Natural killer cell treated with Interleukin-12 subunit alpha and Interleukin-12 subunit beta and Interleukin-15 and Interleukin-18, amount 100 ng/mL, for 72 hours (primary cell): ENCODE measurements at regions not wholly inside any gene's neighbourhood (a gene's known extent, or its start where the extent isn't known, plus 50 kb on each side); places are given as distances from the start of the nearest gene placed in this dataset.

ENCODE experiments used
- ATAC-seq, 2 donors: fragments of 150-1000 bp; cut with Tn5 transposase in 1 of 2; sonication (Bioruptor Pico), chemical (Tn5 transposase) in 1 of 2; 2 replicates each; pipeline ENCODE4 v1.10.0; 2021
- DNase-seq: peaks from one replicate; pipeline ENCODE4 v3.0.0; 2022; ENCODE audit warnings: low spot score
- H3K27ac Mint-ChIP-seq, 2 donors: 1 replicate in 1 of 2; 2 replicates in 1 of 2; pipeline ENCODE4 v1.8.0; 2022; ENCODE audit warnings: mixed read lengths in 2 of 2, mild to moderate bottlenecking in 1 of 2, moderate library complexity in 1 of 2
- H3K27me3 Mint-ChIP-seq, 2 donors: 1 replicate in 1 of 2; 2 replicates in 1 of 2; pipeline ENCODE4 v1.8.0; 2022; ENCODE audit warnings: mixed read lengths in 2 of 2
- H3K36me3 Mint-ChIP-seq: one replicate; pipeline ENCODE4 v1.8.0; 2022; ENCODE audit warnings: mixed read lengths
- H3K4me1 Mint-ChIP-seq, 2 donors: 1 replicate in 1 of 2; 2 replicates in 1 of 2; pipeline ENCODE4 v1.8.0; 2022; ENCODE audit warnings: low read depth in 2 of 2, mixed read lengths in 2 of 2, mild to moderate bottlenecking in 1 of 2
- H3K4me3 Mint-ChIP-seq: one replicate; pipeline ENCODE4 v1.8.0; 2022; ENCODE audit warnings: mixed read lengths
- H3K9me3 Mint-ChIP-seq: 2 replicates; pipeline ENCODE4 v1.8.0; 2022; ENCODE audit warnings: mixed read lengths

DNA sequence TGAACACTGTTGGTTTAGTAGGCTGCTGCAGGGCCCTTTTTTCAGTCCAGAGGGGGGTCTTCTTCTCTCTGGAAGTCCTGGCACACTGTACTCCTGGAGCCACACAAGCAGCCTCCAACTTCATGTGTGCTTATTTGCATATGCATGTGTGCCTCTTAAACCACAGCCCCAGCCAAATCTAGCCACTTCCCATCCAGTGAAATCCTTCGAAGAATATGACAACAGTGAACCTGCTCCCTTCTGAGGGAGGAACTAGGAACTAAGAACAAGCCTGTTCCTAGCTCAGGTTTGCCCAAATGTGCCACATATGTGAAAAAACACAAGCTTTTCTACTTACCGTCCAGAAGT, 348.5 kb downstream of the FOXO1 start:
- no peak overlapping the region for H3K4me3 Mint-ChIP-seq
- DNase-seq, result no peak
- no peaks in the 10 kb centered on the region for H3K9me3 Mint-ChIP-seq
- no peak for ATAC-seq
- H3K4me1 Mint-ChIP-seq, result peaks cover 10 to 13% of the 10 kb centered on the region in 2 donors
- no peaks in the 10 kb centered on the region for H3K36me3 Mint-ChIP-seq
- peaks cover 0 to 8% of the 10 kb centered on the region in 2 donors for H3K27me3 Mint-ChIP-seq
- no peak overlapping the region for H3K27ac Mint-ChIP-seq

DNA sequence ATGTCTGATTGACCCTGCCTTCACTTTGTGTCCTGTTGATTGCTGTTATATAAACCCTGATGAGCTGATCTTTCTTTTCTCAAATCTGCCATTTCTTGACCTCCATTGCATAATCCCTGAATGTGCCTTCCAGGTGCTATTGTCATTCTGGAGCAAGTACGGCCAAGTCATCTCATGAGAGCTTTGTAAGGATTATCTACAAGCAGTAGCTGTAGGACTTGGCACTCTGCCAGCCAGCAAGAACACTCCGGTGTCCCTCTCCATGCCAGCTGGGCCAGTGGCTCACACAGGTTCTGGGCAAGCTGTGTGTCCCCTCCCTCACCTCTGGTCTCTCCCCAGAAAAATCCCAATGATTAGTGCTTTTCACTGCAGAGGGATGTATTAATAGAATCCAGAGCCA, 348.1 kb downstream of the FOXO1 start:
- no peak for DNase-seq
- H3K27me3 Mint-ChIP-seq, result peaks cover 0 to 8% of the 10 kb centered on the region in 2 donors
- no peak overlapping the region for H3K4me3 Mint-ChIP-seq
- H3K4me1 Mint-ChIP-seq, result peaks cover 10 to 13% of the 10 kb centered on the region in 2 donors
- no peak overlapping the region for H3K27ac Mint-ChIP-seq
- peaks cover 3% of the 10 kb centered on the region for H3K9me3 Mint-ChIP-seq
- no peak for ATAC-seq
- H3K36me3 Mint-ChIP-seq, result no peaks in the 10 kb centered on the region

DNA sequence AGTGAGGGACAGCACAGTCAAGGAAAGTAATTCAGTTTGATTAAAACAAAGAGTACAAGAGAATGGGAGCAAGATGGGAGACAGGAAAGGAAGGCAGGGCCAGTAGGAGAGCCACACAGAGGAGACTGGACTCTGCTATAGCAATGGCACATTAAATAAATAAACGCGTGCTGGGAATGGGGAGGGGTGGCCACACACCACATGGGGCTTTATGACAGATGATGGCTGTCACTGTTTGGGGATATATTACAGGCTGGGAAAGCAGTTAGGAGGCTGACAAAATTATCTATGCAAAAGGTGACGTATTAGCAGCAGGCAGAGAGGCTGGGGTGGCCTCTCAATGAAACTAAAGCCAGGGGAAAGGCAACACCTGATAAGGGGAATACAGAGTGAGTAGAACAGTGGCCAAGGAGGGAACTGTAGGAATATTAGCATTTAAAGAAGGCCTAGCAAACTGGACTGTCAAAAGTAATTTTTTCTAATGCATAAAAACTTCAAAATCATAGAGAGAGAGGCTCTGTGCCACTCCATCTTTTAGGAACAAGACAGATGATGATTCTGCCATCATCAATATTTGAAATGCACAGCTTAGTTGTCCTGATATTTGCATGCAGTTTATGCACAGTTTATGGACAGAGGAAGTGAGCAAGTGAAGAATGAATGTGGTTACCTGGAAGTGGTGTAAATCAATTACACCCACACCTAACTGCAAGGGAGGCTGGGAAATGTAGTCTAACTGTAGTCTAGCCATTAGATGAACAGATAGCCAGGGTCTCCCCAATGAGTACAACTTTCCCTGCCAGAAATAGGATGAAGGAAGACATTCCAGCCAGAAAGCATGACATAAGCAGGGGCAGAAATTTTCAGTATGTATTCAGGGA, 346.5 kb downstream of the FOXO1 start:
- peaks cover 0 to 8% of the 10 kb centered on the region in 2 donors for H3K27me3 Mint-ChIP-seq
- no peak overlapping the region for H3K4me3 Mint-ChIP-seq
- no peak overlapping the region for H3K27ac Mint-ChIP-seq
- ATAC-seq, result no peak
- peaks cover 4% of the 10 kb centered on the region for H3K36me3 Mint-ChIP-seq
- no peak for DNase-seq
- peaks cover 10 to 13% of the 10 kb centered on the region in 2 donors for H3K4me1 Mint-ChIP-seq
- H3K9me3 Mint-ChIP-seq, result peaks cover 3% of the 10 kb centered on the region

DNA sequence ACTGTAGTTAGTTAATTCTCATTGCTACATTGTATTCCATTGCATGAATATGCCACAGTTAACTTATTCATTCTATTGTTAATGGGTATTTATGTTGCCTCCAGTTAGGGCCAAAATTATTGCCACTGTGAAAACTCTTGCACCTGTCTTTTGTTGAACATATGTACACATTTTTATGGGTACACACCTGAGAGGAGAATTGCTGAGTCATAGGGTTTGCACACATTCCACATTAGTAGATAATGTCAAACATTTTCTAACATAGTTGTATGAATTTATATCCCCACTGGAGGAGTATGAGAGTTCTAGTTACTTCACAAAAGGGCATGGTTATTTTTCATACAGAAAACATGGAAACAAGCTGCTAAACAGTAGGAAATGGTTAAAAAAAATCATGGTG, 338.4 kb downstream of the FOXO1 start:
- peaks cover 9 to 18% of the 10 kb centered on the region in 2 donors for H3K27me3 Mint-ChIP-seq
- ATAC-seq (no peak), DNase-seq (no peak)
- no peak overlapping the region for H3K27ac Mint-ChIP-seq
- no peak overlapping the region for H3K4me3 Mint-ChIP-seq
- peaks cover 4% of the 10 kb centered on the region for H3K36me3 Mint-ChIP-seq
- H3K9me3 Mint-ChIP-seq, result peaks cover 2% of the 10 kb centered on the region
- no peaks in the 10 kb centered on the region for H3K4me1 Mint-ChIP-seq

DNA sequence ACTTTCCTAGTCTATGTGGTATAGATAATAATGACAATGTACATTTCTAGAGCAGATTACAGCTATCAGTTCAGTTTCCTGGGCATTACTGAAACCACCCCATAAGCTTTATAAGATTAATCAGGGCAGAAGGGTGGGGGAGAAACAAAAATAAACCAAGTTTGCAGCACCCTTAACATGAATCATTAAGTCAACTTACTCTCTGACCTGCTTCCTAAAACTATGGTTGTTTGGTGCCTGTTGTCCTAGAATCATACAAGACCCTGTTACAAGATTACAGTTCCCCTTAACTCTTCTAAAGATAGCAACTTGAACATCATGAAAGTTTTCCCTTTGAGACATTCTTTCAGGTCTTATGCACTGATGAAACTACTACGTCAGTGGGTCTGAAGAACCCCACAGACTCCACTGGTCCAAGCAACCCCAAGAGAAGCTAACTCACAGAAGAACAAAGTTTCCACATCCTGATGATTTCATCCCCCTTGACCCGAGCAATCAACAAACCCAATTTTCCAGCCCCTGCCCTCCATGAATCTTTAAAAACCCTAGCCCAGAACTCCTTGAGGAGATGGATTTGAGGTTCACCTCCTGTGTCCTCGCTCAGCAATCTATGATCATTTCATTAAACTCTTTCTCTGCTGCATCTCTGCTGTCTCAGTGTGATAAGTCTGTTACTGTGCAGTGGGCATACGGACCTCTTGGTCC, 336.5 kb downstream of the FOXO1 start:
- no peaks in the 10 kb centered on the region for H3K36me3 Mint-ChIP-seq
- no peak for ATAC-seq
- no peak for DNase-seq
- no peak overlapping the region for H3K27ac Mint-ChIP-seq
- peaks cover 9 to 18% of the 10 kb centered on the region in 2 donors for H3K27me3 Mint-ChIP-seq
- H3K9me3 Mint-ChIP-seq, result no peaks in the 10 kb centered on the region
- no peak overlapping the region for H3K4me3 Mint-ChIP-seq
- no peaks in the 10 kb centered on the region for H3K4me1 Mint-ChIP-seq

DNA sequence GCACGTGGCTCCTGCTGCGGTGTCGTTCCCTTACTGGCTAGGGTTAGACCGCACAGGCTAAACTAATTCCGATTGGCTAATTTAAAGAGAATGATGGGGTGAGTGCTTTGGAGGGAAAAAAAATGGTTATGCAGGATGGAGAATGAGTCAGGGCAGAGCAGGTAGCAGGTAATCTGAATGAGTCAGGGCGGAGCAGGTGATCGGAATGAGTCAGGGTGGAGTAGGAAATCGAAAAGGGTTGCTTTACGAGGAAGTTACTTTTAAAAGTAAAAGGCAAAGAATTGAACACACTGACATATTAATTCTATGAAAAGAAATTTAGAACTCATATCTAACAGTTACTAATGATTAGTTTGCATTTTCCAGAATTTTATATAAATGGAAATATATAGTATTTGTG, 335.5 kb downstream of the FOXO1 start:
- Mint-ChIP-seq H3K27ac (no peak overlapping the region), H3K4me3 (no peak overlapping the region), H3K4me1 (no peaks in the 10 kb centered on the region), H3K36me3 (no peaks in the 10 kb centered on the region), H3K9me3 (no peaks in the 10 kb centered on the region), H3K27me3 (peaks cover 4 to 12% of the 10 kb centered on the region in 2 donors)
- ATAC-seq (no peak), DNase-seq (no peak)

DNA sequence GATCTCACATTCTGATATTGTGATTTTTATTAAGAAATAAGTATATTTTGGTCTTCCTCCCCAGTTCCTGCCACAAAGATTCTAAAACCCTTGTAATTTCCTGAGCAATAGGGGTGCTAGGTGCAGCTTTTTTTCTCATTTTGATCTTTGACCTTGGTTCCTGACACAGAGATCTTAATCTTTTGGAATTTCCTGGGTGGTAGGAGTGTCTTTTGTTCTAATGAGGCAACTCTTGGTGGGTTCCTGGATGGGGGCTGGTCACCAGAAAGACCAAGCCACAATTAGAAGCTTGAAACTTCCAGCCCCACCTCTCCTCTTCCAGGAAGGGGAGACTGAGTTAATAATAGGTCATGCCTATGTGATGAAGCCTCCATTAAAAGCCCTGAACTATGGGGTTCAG, 334.6 kb downstream of the FOXO1 start:
- no peak for ATAC-seq
- Mint-ChIP-seq H3K36me3 (no peaks in the 10 kb centered on the region), H3K27ac (no peak overlapping the region), H3K4me3 (no peak overlapping the region), H3K4me1 (no peaks in the 10 kb centered on the region), H3K9me3 (no peaks in the 10 kb centered on the region), H3K27me3 (peaks cover 4 to 12% of the 10 kb centered on the region in 2 donors)
- DNase-seq, result no peak

DNA sequence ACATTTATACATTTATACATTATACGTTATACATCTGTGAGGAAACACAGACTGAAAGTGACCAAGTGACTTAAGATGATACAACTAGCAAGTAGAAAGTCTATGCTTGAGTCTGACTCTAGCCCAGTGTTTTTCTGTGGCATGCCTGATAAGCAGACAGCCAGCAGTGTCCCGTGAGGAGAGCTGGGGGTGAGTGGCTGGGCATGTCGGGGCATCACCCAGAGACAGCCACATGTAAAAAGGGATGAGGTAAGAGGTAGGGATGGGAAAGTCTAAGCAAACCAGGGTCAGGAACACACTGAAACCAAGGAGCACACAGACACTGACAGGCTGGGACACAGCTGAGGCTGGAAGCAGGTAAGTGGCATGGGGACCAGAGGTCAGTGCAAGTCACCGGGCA, 333.2 kb downstream of the FOXO1 start:
- Mint-ChIP-seq H3K36me3 (no peaks in the 10 kb centered on the region), H3K27me3 (peaks cover 4 to 12% of the 10 kb centered on the region in 2 donors), H3K4me1 (no peaks in the 10 kb centered on the region), H3K27ac (no peak overlapping the region), H3K9me3 (no peaks in the 10 kb centered on the region), H3K4me3 (no peak overlapping the region)
- ATAC-seq (no peak), DNase-seq (no peak)

DNA sequence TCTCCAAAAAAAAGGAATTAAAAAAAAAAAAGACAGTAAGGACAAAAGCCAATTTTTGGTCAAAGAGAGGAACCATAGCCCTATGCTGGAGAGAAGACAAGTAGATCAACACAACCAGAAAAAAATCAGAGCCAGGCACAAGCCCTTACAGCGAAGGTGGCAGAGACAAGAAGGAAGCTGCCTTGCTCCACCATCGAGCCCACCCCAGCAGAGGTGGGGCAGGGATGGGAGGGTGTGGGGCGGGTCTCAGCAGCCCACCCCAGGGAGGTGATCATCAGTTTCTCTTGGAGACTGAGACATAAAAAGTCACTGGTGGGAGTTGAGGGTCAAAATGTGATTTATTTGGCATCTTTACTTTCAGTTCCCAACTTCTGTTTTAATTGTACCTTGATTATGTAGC, 332.4 kb downstream of the FOXO1 start:
- peaks cover 4 to 12% of the 10 kb centered on the region in 2 donors for H3K27me3 Mint-ChIP-seq
- no peaks in the 10 kb centered on the region for H3K36me3 Mint-ChIP-seq
- no peak overlapping the region for H3K4me3 Mint-ChIP-seq
- no peaks in the 10 kb centered on the region for H3K4me1 Mint-ChIP-seq
- no peak for ATAC-seq
- H3K9me3 Mint-ChIP-seq, result no peaks in the 10 kb centered on the region
- H3K27ac Mint-ChIP-seq, result no peak overlapping the region
- no peak for DNase-seq

DNA sequence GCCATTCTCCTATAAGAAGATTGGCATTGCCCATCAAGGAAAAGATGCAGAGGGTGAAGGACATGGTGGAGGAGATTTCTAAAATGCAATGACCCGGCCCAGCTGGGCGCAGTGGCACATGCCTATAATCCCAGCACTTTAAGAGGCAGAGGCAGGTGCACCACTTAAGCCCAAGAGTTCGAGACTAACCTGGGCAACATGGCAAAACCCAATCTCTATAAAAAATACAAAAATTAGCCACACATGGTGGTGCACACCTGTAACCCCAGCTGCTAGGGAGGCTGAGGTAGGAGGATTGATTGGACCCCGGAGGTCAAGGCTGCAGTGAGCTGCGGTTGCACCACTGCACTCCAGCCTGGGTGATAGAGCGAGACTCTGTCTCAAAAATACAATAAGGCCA, 331.8 kb downstream of the FOXO1 start:
- DNase-seq (no peak), ATAC-seq (no peak)
- Mint-ChIP-seq H3K9me3 (no peaks in the 10 kb centered on the region), H3K27me3 (peaks cover 4 to 12% of the 10 kb centered on the region in 2 donors), H3K27ac (no peak overlapping the region), H3K4me3 (no peak overlapping the region), H3K36me3 (no peaks in the 10 kb centered on the region), H3K4me1 (no peaks in the 10 kb centered on the region)

DNA sequence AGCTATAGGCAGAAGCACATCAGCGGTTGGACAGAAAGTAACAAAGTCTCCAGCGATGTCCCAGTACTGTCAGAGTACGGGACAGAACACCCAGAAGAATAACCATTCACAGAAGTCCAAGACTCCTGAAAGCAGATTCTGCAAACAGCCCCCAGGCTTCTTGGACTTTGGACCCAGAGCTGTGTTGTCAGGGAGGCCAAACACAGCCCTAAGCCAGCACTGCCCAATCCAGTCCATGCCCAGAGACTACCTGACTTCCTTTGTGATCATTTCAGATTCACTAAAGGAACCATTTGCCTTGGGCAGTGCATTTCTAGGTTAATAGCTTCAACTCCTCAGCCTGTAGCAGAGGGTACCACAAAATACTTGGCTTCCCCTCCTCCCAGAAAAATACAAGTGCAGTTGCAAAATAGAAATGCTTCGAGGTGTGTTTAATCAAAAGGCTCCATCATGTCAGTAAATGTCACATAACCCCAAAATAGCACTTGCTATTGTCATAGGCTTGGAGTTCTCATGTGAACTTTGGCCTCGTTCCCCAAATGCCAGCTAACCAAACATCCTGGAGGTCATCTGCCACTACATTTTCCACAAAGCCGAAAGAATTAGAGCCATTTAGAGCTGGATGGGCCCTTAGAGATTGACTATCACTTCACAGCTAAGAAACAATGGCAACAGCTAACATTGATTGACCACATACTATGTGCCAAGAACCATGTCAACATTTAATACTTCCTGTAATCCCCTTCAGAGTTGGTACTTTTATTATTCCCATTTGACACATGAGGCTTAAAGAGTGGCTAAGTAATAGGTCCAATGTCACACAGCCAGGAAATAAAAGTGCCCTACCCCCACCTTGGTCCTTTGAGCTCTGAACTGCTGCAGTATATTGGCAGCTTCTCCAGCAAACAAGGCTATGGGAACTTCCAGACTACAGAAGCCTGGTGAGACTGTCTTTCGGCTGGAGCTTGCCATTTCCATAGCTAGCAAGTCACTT, 329.9 kb downstream of the FOXO1 start:
- ATAC-seq (no peak), DNase-seq (no peak)
- no peak overlapping the region for H3K27ac Mint-ChIP-seq
- H3K4me3 Mint-ChIP-seq, result no peak overlapping the region
- no peaks in the 10 kb centered on the region for H3K27me3 Mint-ChIP-seq
- no peaks in the 10 kb centered on the region for H3K9me3 Mint-ChIP-seq
- H3K36me3 Mint-ChIP-seq, result no peaks in the 10 kb centered on the region
- H3K4me1 Mint-ChIP-seq, result no peaks in the 10 kb centered on the region

DNA sequence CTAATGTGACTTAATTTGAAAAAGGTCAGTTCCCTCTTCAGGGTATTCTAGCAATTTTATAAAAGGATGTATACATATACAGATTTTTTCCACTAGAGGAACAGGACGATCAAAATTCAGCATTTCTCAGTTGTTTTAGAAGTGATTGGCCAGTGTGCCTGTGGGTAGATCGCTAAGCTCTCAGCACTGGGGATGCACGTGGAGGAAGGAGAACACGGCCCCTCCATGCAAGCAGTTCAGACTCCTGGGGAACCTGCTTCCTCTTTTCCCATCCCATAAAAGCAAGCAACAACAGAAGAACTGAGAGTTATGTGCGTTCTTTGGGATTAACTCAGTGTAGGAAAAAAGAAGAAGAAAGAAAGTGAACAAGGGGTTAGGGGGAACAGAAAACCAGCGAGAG, 328.8 kb downstream of the FOXO1 start:
- no peak overlapping the region for H3K27ac Mint-ChIP-seq
- no peaks in the 10 kb centered on the region for H3K9me3 Mint-ChIP-seq
- no peaks in the 10 kb centered on the region for H3K4me1 Mint-ChIP-seq
- H3K36me3 Mint-ChIP-seq, result no peaks in the 10 kb centered on the region
- ATAC-seq (no peak), DNase-seq (no peak)
- H3K4me3 Mint-ChIP-seq, result no peak overlapping the region
- H3K27me3 Mint-ChIP-seq, result no peaks in the 10 kb centered on the region

DNA sequence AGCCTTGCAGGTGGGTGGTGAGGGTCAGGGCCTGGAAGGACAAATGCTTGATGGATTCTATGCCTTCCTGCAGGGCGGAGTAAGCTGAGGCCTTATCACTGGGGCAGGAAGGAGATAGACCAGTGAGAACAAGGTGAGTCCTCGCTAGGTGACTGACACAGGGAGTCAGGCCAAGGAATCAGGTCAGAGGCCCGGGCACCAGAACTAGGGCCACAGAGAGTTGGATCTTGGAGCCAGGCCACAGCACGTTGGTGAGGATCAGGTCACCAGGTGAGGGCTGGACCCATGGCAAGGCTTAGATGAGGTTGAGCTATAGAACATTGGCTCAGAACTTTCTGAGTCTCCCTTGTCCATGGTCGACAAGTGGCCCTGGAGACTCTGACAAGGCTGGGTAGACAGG, 328.2 kb downstream of the FOXO1 start:
- ATAC-seq (no peak), DNase-seq (no peak)
- no peaks in the 10 kb centered on the region for H3K36me3 Mint-ChIP-seq
- no peaks in the 10 kb centered on the region for H3K27me3 Mint-ChIP-seq
- no peaks in the 10 kb centered on the region for H3K4me1 Mint-ChIP-seq
- H3K9me3 Mint-ChIP-seq, result no peaks in the 10 kb centered on the region
- no peak overlapping the region for H3K27ac Mint-ChIP-seq
- no peak overlapping the region for H3K4me3 Mint-ChIP-seq
